ACC112 (cell line): ENCODE measurements at regions not wholly inside any gene's neighbourhood (a gene's known extent, or its start where the extent isn't known, plus 50 kb on each side); places are given as distances from the start of the nearest gene placed in this dataset.

Experiments used
- H2AFZ ChIP-seq: fragments of 200-600 bp; sonication (generic); one replicate; pipeline ENCODE4 v1.6.0; 2017; ENCODE audit warnings: antibody characterized with exemption, low read length; ENCODE audit not compliant: unreplicated experiment
- H3K27ac ChIP-seq: fragments of 200-600 bp; sonication (generic); 2 replicates; pipeline ENCODE4 v1.5.1; 2014; ENCODE audit warnings: low read depth, mild to moderate bottlenecking, antibody characterized with exemption, low read length, moderate library complexity
- H3K27me3 ChIP-seq: fragments of 200-600 bp; sonication (generic); 2 replicates; pipeline ENCODE4 v1.6.1; 2014; ENCODE audit warnings: mild to moderate bottlenecking, antibody characterized with exemption, low read length, moderate library complexity, mixed read lengths; ENCODE audit not compliant: insufficient read depth
- H3K36me3 ChIP-seq: fragments of 200-600 bp; sonication (generic); 2 replicates; pipeline ENCODE4 v1.6.1; 2016; ENCODE audit warnings: mild to moderate bottlenecking, antibody characterized with exemption, low read length, moderate library complexity, mixed read lengths; ENCODE audit not compliant: insufficient read depth
- H3K4me1 ChIP-seq: fragments of 200-600 bp; sonication (generic); one replicate; pipeline ENCODE4 v1.6.1; 2016; ENCODE audit warnings: low read length, mixed read lengths; ENCODE audit not compliant: insufficient read depth, unreplicated experiment, control insufficient read depth
- H3K4me3 ChIP-seq: fragments of 200-600 bp; sonication (generic); 2 replicates; pipeline ENCODE4 v1.5.1; 2014; ENCODE audit warnings: mild to moderate bottlenecking, low read depth, low read length
- H3K79me2 ChIP-seq: fragments of 200-600 bp; sonication (generic); one replicate; pipeline ENCODE4 v1.6.0; 2016; ENCODE audit warnings: low read length; ENCODE audit not compliant: control insufficient read depth, unreplicated experiment, insufficient read depth

GRCh38 chr5:87152886-87153285 lies 114.8 kb upstream of the RASA1 start:
- H3K4me3 ChIP-seq = no peak overlapping the region
- H3K27ac ChIP-seq = no peak overlapping the region
- H3K79me2 ChIP-seq = no peaks in the 10 kb centered on the region
- no peak overlapping the region for H2AFZ ChIP-seq
- H3K4me1 ChIP-seq = peaks cover 22% of the 10 kb centered on the region
- H3K36me3 ChIP-seq = no peaks in the 10 kb centered on the region
- no peaks in the 10 kb centered on the region for H3K27me3 ChIP-seq

GRCh38 chr5:87154191-87154590 lies 113.5 kb upstream of the RASA1 start:
- Histone ChIP-seq H2AFZ (no peak overlapping the region), H3K27me3 (no peaks in the 10 kb centered on the region), H3K36me3 (no peaks in the 10 kb centered on the region), H3K4me1 (peaks cover 22% of the 10 kb centered on the region), H3K4me3 (no peak overlapping the region), H3K79me2 (no peaks in the 10 kb centered on the region), H3K27ac (no peak overlapping the region)

- H3K27me3 ChIP-seq = no peaks in the 10 kb centered on the region
Measured at GRCh38 chr5:87155106-87155505, 112.6 kb upstream of the RASA1 start.

GRCh38 chr5:87156631-87157030 lies 111.1 kb upstream of the RASA1 start:
- no peak overlapping the region for H3K27ac ChIP-seq
- no peak overlapping the region for H3K4me3 ChIP-seq
- peaks cover 15% of the 10 kb centered on the region for H3K4me1 ChIP-seq
- H2AFZ ChIP-seq = no peak overlapping the region
- H3K36me3 ChIP-seq = no peaks in the 10 kb centered on the region
- H3K79me2 ChIP-seq = no peaks in the 10 kb centered on the region
- no peaks in the 10 kb centered on the region for H3K27me3 ChIP-seq

More at GRCh38 chr5:87155106-87155505, 112.6 kb upstream of the RASA1 start:
- Histone ChIP-seq H2AFZ (no peak overlapping the region), H3K27ac (no peak overlapping the region), H3K4me3 (no peak overlapping the region), H3K79me2 (no peaks in the 10 kb centered on the region), H3K36me3 (no peaks in the 10 kb centered on the region), H3K4me1 (peaks cover 22% of the 10 kb centered on the region)

- peaks cover 3% of the 10 kb centered on the region for H3K4me1 ChIP-seq
- H3K4me3 ChIP-seq = no peak overlapping the region
- no peak overlapping the region for H3K27ac ChIP-seq
- no peaks in the 10 kb centered on the region for H3K36me3 ChIP-seq
- H2AFZ ChIP-seq = peak overlapping the region; percentile 39
- H3K79me2 ChIP-seq = no peaks in the 10 kb centered on the region
- H3K27me3 ChIP-seq = no peaks in the 10 kb centered on the region
Measured at GRCh38 chr5:87164409-87164808, 103.3 kb upstream of the RASA1 start.

GRCh38 chr5:87169300-87169991 lies 98.2 kb upstream of the RASA1 start:
- no peaks in the 10 kb centered on the region for H3K4me1 ChIP-seq
- H3K36me3 ChIP-seq = no peaks in the 10 kb centered on the region
- no peak overlapping the region for H2AFZ ChIP-seq
- H3K27me3 ChIP-seq = no peaks in the 10 kb centered on the region
- H3K4me3 ChIP-seq = no peak overlapping the region
- no peak overlapping the region for H3K27ac ChIP-seq
- no peaks in the 10 kb centered on the region for H3K79me2 ChIP-seq

- no peaks in the 10 kb centered on the region for H3K36me3 ChIP-seq
- no peaks in the 10 kb centered on the region for H3K4me1 ChIP-seq
- no peaks in the 10 kb centered on the region for H3K79me2 ChIP-seq
- no peaks in the 10 kb centered on the region for H3K27me3 ChIP-seq
- no peak overlapping the region for H3K4me3 ChIP-seq
- no peak overlapping the region for H2AFZ ChIP-seq
- no peak overlapping the region for H3K27ac ChIP-seq
Measured at GRCh38 chr5:87170799-87171198, 96.9 kb upstream of the RASA1 start.

GRCh38 chr5:87182649-87183048 lies 85.0 kb upstream of the RASA1 start:
- H2AFZ ChIP-seq = no peak overlapping the region
- no peaks in the 10 kb centered on the region for H3K4me1 ChIP-seq
- no peak overlapping the region for H3K27ac ChIP-seq
- H3K79me2 ChIP-seq = no peaks in the 10 kb centered on the region
- no peaks in the 10 kb centered on the region for H3K36me3 ChIP-seq
- H3K27me3 ChIP-seq = no peaks in the 10 kb centered on the region
- H3K4me3 ChIP-seq = no peak overlapping the region

GRCh38 chr5:87183896-87184295 lies 83.8 kb upstream of the RASA1 start:
- no peak overlapping the region for H3K27ac ChIP-seq
- H3K27me3 ChIP-seq = no peaks in the 10 kb centered on the region
- H3K4me3 ChIP-seq = no peak overlapping the region
- H3K79me2 ChIP-seq = no peaks in the 10 kb centered on the region
- no peaks in the 10 kb centered on the region for H3K4me1 ChIP-seq
- H2AFZ ChIP-seq = no peak overlapping the region
- no peaks in the 10 kb centered on the region for H3K36me3 ChIP-seq

GRCh38 chr5:87184605-87185004 lies 83.1 kb upstream of the RASA1 start:
- no peaks in the 10 kb centered on the region for H3K79me2 ChIP-seq
- no peaks in the 10 kb centered on the region for H3K36me3 ChIP-seq
- no peak overlapping the region for H3K4me3 ChIP-seq
- no peaks in the 10 kb centered on the region for H3K4me1 ChIP-seq
- no peaks in the 10 kb centered on the region for H3K27me3 ChIP-seq
- H3K27ac ChIP-seq = no peak overlapping the region
- no peak overlapping the region for H2AFZ ChIP-seq

GRCh38 chr5:87185838-87186237 lies 81.8 kb upstream of the RASA1 start:
- Histone ChIP-seq H3K79me2 (no peaks in the 10 kb centered on the region), H2AFZ (no peak overlapping the region), H3K4me1 (no peaks in the 10 kb centered on the region), H3K36me3 (no peaks in the 10 kb centered on the region), H3K4me3 (no peak overlapping the region), H3K27ac (no peak overlapping the region), H3K27me3 (no peaks in the 10 kb centered on the region)
